NB4 (cell line): ENCODE measurements at regions not wholly inside any gene's neighbourhood (a gene's known extent, or its start where the extent isn't known, plus 50 kb on each side); places are given as distances from the start of the nearest gene placed in this dataset.

Source experiments
- POLR2A ChIP-seq: IDR thresholded peaks from 2 replicates; pipeline ENCODE4 v1.6.1; 2011; ENCODE audit warnings: mild to moderate bottlenecking; ENCODE audit not compliant: insufficient read length; ENCODE audit errors: extremely low read depth
- TF ChIP-seq, protein P1 (sequence below): IDR thresholded peaks from one replicate; pipeline ENCODE4 v1.5.1; 2012; ENCODE audit warnings: low read depth, low read length
- TF ChIP-seq, protein P2 (sequence below): IDR thresholded peaks from 2 replicates; pipeline ENCODE4 v1.6.1; 2011; ENCODE audit warnings: low read depth, low read length

DNA sequence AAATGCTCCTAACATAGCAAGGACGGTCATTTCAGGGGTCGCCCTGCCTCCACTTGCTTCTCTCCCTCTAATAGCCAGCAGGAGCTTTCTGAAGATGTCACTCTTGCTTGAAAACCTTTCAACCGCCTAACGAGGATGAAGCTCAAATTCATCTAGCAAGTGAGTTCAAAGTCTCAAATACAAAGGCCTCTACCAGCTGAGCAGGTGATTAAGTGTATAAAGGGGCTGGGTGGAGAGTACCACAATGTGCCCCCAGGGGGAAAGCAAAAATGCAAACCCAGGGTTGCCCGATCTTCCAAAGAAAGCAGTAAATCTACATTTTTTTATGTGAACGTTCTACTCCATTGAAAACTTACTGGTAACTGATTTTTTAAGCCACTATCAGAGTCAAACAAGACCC, 50.4 kb upstream of the GRIP2 start:
- TF ChIP-seq, protein P1, sequence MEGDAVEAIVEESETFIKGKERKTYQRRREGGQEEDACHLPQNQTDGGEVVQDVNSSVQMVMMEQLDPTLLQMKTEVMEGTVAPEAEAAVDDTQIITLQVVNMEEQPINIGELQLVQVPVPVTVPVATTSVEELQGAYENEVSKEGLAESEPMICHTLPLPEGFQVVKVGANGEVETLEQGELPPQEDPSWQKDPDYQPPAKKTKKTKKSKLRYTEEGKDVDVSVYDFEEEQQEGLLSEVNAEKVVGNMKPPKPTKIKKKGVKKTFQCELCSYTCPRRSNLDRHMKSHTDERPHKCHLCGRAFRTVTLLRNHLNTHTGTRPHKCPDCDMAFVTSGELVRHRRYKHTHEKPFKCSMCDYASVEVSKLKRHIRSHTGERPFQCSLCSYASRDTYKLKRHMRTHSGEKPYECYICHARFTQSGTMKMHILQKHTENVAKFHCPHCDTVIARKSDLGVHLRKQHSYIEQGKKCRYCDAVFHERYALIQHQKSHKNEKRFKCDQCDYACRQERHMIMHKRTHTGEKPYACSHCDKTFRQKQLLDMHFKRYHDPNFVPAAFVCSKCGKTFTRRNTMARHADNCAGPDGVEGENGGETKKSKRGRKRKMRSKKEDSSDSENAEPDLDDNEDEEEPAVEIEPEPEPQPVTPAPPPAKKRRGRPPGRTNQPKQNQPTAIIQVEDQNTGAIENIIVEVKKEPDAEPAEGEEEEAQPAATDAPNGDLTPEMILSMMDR: no peak
- TF ChIP-seq POLR2A: no peak
- TF ChIP-seq, protein P2, sequence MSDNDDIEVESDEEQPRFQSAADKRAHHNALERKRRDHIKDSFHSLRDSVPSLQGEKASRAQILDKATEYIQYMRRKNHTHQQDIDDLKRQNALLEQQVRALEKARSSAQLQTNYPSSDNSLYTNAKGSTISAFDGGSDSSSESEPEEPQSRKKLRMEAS: no peak
